GM12878 (cell line): ENCODE measurements at regions not wholly inside any gene's neighbourhood (a gene's known extent, or its start where the extent isn't known, plus 50 kb on each side); places are given as distances from the start of the nearest gene placed in this dataset.

Experiments
- ATAC-seq: fragments of 200-7000 bp; cut with Tn5 transposase; 3 replicates; pipeline ENCODE4 v1.9.1; 2020; ENCODE audit warnings: mild to moderate bottlenecking, moderate library complexity
- BruUV-seq: library from RNA; stranded (reverse); fragments of 400-500 nt; replicated peaks from 2 replicates; lab custom pipeline; 2021; lab: Mats Ljungman, UMichigan
- CTCF ChIA-PET: fragments of 300-600 bp; sonication (Branson Sonifier 250); formaldehyde crosslinking; extraction: SDS; loops from one replicate; lab custom pipeline; 2021; ENCODE audit warnings: inconsistent platforms; lab: Yijun Ruan, JAX
- POLR2A ChIA-PET: fragments of 350-600 bp; formaldehyde crosslinking; extraction: SDS; loops from one replicate; lab custom pipeline; 2021; ENCODE audit warnings: inconsistent platforms; lab: Charles Lee
- RAD21 ChIA-PET: fragments of 300-600 bp; sonication (Branson Sonifier 250); formaldehyde crosslinking; loops from one replicate; lab custom pipeline; 2023; ENCODE audit warnings: antibody characterized with exemption; ENCODE audit not compliant: unreplicated experiment; lab: Charles Lee
- SMC1A ChIA-PET: fragments of 300-600 bp; sonication (Branson Sonifier 250); formaldehyde crosslinking; loops from one replicate; lab custom pipeline; 2023; ENCODE audit not compliant: unreplicated experiment, uncharacterized antibody; lab: Charles Lee
- DNase-seq: peaks from one replicate; pipeline ENCODE4 v3.0.0-alpha.2; 2011; ENCODE audit warnings: low read depth, low spot score
- FAIRE-seq: peaks from 3 replicates; lab custom pipeline; 2011; peaks lifted over from hg19 to GRCh38; lab: Jason Lieb, UNC
- H2AFZ ChIP-seq: 2 replicates; pipeline ENCODE4 v1.6.0; 2011; ENCODE audit warnings: low read depth, low read length, control low read depth; ENCODE audit not compliant: control insufficient read depth
- H3K27ac ChIP-seq: 2 replicates; pipeline ENCODE4 v1.5.1; 2011; ENCODE audit warnings: control low read depth; ENCODE audit not compliant: control insufficient read depth, insufficient read depth
- H3K27me3 ChIP-seq, 2 experiments: replicated peaks in 1 of 2; 2 replicates each; pipeline versions ENCODE4 v1.6.0 to v1.6.1; 2011; ENCODE audit warnings: low read length in 1 of 2; ENCODE audit not compliant: control insufficient read depth in 2 of 2, insufficient read depth in 2 of 2
- H3K36me3 ChIP-seq, 2 experiments: 2 replicates each; pipeline ENCODE4 v1.5.1; 2011; ENCODE audit warnings: low read length in 1 of 2; ENCODE audit not compliant: control insufficient read depth in 2 of 2, insufficient read depth in 2 of 2
- H3K4me1 ChIP-seq: 2 replicates; pipeline ENCODE4 v1.6.1; 2011; ENCODE audit warnings: mild to moderate bottlenecking, low read length, moderate library complexity, mixed read lengths; ENCODE audit not compliant: control insufficient read depth, insufficient read depth
- H3K4me2 ChIP-seq: 2 replicates; pipeline ENCODE4 v1.6.0; 2011; ENCODE audit warnings: control low read depth; ENCODE audit not compliant: control insufficient read depth, insufficient read depth
- H3K4me3 ChIP-seq: fragments of 200-600 bp; sonication (generic); 2 replicates; pipeline ENCODE4 v1.5.1; 2016
- H3K79me2 ChIP-seq: 2 replicates; pipeline ENCODE4 v1.6.0; 2011; ENCODE audit warnings: low read length; ENCODE audit not compliant: control insufficient read depth, insufficient read depth
- H3K9ac ChIP-seq: 2 replicates; pipeline ENCODE4 v1.8.0; 2011; ENCODE audit warnings: low read length, control low read depth, mixed read lengths; ENCODE audit not compliant: control insufficient read depth, insufficient read depth
- H3K9me3 ChIP-seq: replicated peaks from 3 replicates; pipeline ENCODE4 v1.5.1; 2011; ENCODE audit warnings: mild to moderate bottlenecking, low read length; ENCODE audit not compliant: control insufficient read depth, insufficient read depth
- H4K20me1 ChIP-seq: 2 replicates; pipeline ENCODE4 v1.6.0; 2011; ENCODE audit not compliant: control insufficient read depth, insufficient read depth
- BACH1 ChIP-seq: fragments of 450-650 bp; IDR thresholded peaks from 2 replicates; pipeline ENCODE4 v1.6.1; 2017; ENCODE audit warnings: mild to moderate bottlenecking, borderline replicate concordance
- NRF1 ChIP-seq: conservative IDR thresholded peaks from 2 replicates; pipeline ENCODE4 v1.6.1; 2011; ENCODE audit warnings: mild to moderate bottlenecking, low read depth, low read length, improper control_type of control experiment
- ZBED1 ChIP-seq: IDR thresholded peaks from 2 replicates; pipeline ENCODE4 v1.6.1; 2016; ENCODE audit warnings: borderline replicate concordance
- WGBS: methylation state at CpG from one replicate; pipeline ENCODE4 v1.1.6; 2016; ENCODE audit warnings: low lambda C conversion rate; ENCODE audit not compliant: insufficient replicate concordance, insufficient coverage; ENCODE audit errors: missing lambda C conversion rate; 5-methylcytosine and 5-hydroxymethylcytosine counted together
- in situ Hi-C: fragments of 300-500 bp; cut with MboI; formaldehyde crosslinking; loops from 9 replicates; pipeline ENCODE4 v1.14.3; 2018; ENCODE audit warnings: mixed read lengths
- intact Hi-C: fragments of 100-400 bp; cut with micrococcal nuclease; formaldehyde crosslinking; loops from one replicate; pipeline ENCODE4 v1.14.2; 2022; ENCODE audit not compliant: unreplicated experiment

GRCh38 chr2:47992671-47993070 lies 86.4 kb upstream of the FBXO11 start:
- no peak for FAIRE-seq
- no peaks in the 10 kb centered on the region for H3K79me2 ChIP-seq
- SMC1A ChIA-PET, result no interaction called here
- intact Hi-C loops, result no loop called here
- no peaks in the 10 kb centered on the region for H4K20me1 ChIP-seq
- POLR2A ChIA-PET, result no interaction called here
- no peak overlapping the region for H3K9ac ChIP-seq
- H3K27me3 ChIP-seq, result no peaks in the 10 kb centered on the region
- BruUV-seq, result no TSS peak
- no peak overlapping the region for H3K4me2 ChIP-seq
- H3K36me3 ChIP-seq, result no peaks in the 10 kb centered on the region
- no peak overlapping the region for H3K27ac ChIP-seq
- no peak for ATAC-seq
- no peak for DNase-seq
- H3K9me3 ChIP-seq, result no peaks in the 10 kb centered on the region
- RAD21 ChIA-PET, result no interaction called here
- H3K4me3 ChIP-seq, result no peak overlapping the region
- CTCF ChIA-PET, result no interaction called here
- no peak for TF ChIP-seq ZBED1
- TF ChIP-seq, all 136 proteins: peak for 0
- H2AFZ ChIP-seq, result no peak overlapping the region
- H3K4me1 ChIP-seq, result no peaks in the 10 kb centered on the region
- in situ Hi-C loops, result no loop called here

- CTCF ChIA-PET, result interaction anchor here (1.4 kb wide), 1 partner anchor 20 kb away, joined by 3 read pairs; no protein-coding TSS in a partner anchor
- H4K20me1 ChIP-seq, result no peaks in the 10 kb centered on the region
- no peaks in the 10 kb centered on the region for H3K36me3 ChIP-seq
- no TSS peak for BruUV-seq
- H3K9ac ChIP-seq, result no peak overlapping the region
- DNase-seq (no peak), FAIRE-seq (no peak), ATAC-seq (no peak)
- no peak overlapping the region for H3K4me2 ChIP-seq
- H3K79me2 ChIP-seq, result no peaks in the 10 kb centered on the region
- no peaks in the 10 kb centered on the region for H3K4me1 ChIP-seq
- in situ Hi-C loops (no loop called here), intact Hi-C loops (no loop called here)
- WGBS, result 50% methylated on average over 4 of the region's 4 CpGs
- no peak overlapping the region for H3K4me3 ChIP-seq
- no peak for TF ChIP-seq NRF1
- TF ChIP-seq BACH1, result no peak
- no peaks in the 10 kb centered on the region for H3K9me3 ChIP-seq
- POLR2A ChIA-PET, result no interaction called here
- H2AFZ ChIP-seq, result no peak overlapping the region
- no peak overlapping the region for H3K27ac ChIP-seq
- no peaks in the 10 kb centered on the region for H3K27me3 ChIP-seq
- SMC1A ChIA-PET, result no interaction called here
- RAD21 ChIA-PET, result no interaction called here
Observed at GRCh38 chr2:47996808-47997207, 90.5 kb upstream of the FBXO11 start.
